Peyer's patch (tissue), 4 donors: ENCODE measurements at regions not wholly inside any gene's neighbourhood (a gene's known extent, or its start where the extent isn't known, plus 50 kb on each side); places are given as distances from the start of the nearest gene placed in this dataset.

Experiments used
- POLR2A ChIP-seq, 2 donors: fragments of 450-650 bp; IDR thresholded peaks; one replicate each; pipeline ENCODE4 v1.5.1; 2017; ENCODE audit warnings: antibody characterized with exemption in 2 of 2, mild to moderate bottlenecking in 2 of 2, moderate library complexity in 2 of 2
- TF ChIP-seq, protein P1 (sequence below), 6 experiments: fragments of 450-650 bp in 4 of 6; fragments of 200-600 bp in 2 of 6; sonication (generic) in 1 of 6; IDR thresholded peaks; one replicate each; pipeline ENCODE4 v1.5.1; 2017 to 2019; ENCODE audit warnings: antibody characterized with exemption in 6 of 6, mild to moderate bottlenecking in 3 of 6, moderate library complexity in 1 of 6

GRCh38 chr1:110766336-110766647, 91.6 kb upstream of the KCNA3 start:
- TF ChIP-seq POLR2A (IDR thresholded peaks at IDR 0.05): no peak
- TF ChIP-seq, protein P1, sequence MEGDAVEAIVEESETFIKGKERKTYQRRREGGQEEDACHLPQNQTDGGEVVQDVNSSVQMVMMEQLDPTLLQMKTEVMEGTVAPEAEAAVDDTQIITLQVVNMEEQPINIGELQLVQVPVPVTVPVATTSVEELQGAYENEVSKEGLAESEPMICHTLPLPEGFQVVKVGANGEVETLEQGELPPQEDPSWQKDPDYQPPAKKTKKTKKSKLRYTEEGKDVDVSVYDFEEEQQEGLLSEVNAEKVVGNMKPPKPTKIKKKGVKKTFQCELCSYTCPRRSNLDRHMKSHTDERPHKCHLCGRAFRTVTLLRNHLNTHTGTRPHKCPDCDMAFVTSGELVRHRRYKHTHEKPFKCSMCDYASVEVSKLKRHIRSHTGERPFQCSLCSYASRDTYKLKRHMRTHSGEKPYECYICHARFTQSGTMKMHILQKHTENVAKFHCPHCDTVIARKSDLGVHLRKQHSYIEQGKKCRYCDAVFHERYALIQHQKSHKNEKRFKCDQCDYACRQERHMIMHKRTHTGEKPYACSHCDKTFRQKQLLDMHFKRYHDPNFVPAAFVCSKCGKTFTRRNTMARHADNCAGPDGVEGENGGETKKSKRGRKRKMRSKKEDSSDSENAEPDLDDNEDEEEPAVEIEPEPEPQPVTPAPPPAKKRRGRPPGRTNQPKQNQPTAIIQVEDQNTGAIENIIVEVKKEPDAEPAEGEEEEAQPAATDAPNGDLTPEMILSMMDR (IDR thresholded peaks at IDR 0.05): no peak
